ENCODE measurements at regions not wholly inside any gene's neighbourhood (a gene's known extent, or its start where the extent isn't known, plus 50 kb on each side); places are given as distances from the start of the nearest gene placed in this dataset.
A peak's percentile ranks its signal among the peaks of the same experiment; 100 is the strongest.
"Not testable (repeated sequence)": the region's sequence is repeated elsewhere in the genome, so short reads cannot be mapped to it uniquely, and the experiment has no call there.

DNA sequence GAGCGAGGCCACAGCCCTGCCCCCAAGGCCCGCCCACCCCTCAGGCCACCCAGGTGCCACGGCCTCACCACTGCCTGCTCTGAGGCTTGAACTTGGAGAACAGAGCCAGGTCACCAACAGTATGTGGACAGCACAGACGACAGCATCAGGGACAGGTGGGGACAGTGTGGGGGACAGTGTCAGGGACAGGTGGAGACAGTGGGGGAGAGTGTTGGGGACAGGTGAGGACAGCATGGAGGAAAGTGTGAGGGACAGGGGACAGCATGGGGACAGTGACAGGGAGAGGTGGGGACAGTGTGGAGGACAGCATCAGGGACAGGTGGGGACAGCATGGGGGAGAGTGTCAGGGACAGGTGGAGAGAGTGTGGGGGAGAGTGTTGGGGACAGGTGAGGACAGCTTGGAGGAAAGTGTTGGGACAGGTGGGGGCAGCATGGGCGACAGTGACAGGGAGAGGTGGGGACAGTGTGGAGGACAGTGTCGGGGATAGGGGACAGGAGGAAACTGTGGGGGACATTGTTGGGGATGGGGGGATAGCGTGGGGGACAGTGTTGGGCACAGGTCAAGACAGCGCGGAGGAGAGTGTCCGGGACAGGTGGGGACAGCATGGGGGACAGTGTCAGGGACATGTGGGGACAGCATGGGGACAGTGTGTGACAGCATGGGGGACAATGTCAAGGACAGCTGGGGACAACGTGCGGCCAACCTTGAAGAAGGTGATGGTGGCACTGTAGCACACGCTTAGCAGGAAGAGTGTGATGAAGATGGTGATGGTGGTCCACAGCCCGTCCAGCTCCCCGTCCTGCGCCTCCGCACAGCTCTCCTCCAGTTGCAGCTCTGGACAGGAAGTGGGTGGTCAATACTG is 114.9 kb downstream of the TMEM121 start:
- DNase-seq = no peak

DNA sequence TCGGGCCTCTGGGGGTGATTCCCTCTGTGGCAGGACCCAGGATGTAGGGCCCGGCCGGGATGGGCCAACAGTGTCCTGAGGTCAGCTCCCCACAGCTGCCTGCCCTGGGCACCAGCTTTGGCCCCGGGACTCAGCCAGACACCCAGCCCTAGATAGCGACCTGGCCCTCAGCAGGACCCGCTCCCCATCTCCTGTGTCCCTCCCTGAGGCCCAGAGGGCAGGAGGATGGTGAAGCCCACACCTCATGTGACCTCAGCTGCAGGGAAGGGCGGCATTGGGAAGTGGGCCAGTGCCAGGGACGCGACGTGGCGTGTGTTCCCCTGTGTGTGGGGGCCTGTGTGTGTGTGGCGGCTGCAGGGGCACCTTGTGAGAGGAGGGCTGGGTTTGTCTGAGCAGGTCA is 115.6 kb downstream of the TMEM121 start:
- DNase-seq = not testable (repeated sequence)

GRCh38 chr14:105642486-105642885 is 116.1 kb downstream of the TMEM121 start:
- DNase-seq = not testable (repeated sequence)

DNA sequence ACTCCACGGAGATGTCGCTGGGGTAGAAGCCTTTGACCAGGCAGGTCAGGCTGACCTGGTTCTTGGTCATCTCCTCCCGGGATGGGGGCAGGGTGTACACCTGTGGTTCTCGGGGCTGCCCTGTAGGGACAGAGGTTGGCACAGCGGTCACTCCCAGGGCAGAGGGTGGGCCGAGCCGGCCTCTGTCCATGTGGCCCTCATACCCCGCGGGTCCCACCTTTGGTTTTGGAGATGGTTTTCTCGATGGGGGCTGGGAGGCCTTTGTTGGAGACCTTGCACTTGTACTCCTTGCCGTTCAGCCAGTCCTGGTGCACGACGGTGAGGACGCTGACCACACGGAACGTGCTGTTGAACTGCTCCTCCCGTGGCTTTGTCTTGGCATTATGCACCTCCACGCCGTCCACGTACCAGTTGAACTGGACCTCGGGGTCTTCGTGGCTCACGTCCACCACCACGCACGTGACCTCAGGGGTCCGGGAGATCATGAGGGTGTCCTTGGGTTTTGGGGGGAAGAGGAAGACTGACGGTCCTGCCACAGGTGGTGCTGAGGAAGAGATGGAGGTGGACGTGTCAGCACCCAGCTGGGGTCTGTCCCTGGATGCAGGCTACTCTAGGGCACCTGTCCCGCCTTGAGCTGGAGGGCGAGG is 117.1 kb downstream of the TMEM121 start:
- not testable (repeated sequence) for DNase-seq

DNA sequence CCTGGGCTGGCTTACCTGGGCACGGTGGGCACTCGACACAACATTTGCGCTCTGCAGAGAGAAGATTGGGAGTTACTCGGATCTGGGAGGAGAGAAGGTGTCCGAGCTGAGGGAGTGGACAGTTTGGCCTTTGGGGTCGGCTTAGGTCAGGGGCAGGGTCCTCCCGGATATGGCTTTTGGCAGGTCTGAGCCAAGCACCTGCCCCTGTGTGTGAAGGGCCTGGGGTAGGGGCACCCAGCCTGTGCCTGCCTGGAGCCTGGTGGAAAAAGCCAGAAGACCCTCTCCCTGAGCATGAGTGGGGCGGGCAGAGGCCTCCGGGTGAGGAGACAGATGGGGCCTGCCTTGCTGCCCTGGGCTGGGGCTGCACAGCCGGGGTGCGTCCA is 117.7 kb downstream of the TMEM121 start:
- not testable (repeated sequence) for DNase-seq

- DNase-seq = not testable (repeated sequence)
Observed at GRCh38 chr14:105644457-105644856, 118.1 kb downstream of the TMEM121 start.

- not testable (repeated sequence) for DNase-seq
Observed at GRCh38 chr14:105644891-105645290, 118.5 kb downstream of the TMEM121 start.

- DNase-seq = not testable (repeated sequence)
Observed at GRCh38 chr14:105645389-105645788, 119.0 kb downstream of the TMEM121 start.

DNA sequence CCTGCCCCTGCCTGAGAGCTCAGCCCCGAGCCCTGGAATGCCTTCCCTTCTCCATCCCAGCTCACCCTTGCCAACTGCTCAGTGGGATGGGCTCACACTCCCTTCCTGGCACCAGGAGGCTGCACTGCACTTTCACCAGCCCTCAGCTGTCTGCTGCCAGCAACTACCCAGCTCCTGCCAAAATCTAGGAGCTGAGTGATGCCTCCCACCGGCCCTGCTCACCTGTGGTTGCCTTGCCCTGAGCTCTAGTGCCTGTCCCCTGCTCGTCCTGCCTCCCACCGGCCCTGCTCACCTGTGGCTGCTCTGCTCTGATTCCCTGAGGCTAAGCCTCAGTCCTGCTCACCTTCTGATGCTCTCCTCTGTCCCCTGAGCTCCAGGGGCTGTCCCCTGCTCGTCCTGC is 119.8 kb downstream of the TMEM121 start:
- no peak for DNase-seq

DNA sequence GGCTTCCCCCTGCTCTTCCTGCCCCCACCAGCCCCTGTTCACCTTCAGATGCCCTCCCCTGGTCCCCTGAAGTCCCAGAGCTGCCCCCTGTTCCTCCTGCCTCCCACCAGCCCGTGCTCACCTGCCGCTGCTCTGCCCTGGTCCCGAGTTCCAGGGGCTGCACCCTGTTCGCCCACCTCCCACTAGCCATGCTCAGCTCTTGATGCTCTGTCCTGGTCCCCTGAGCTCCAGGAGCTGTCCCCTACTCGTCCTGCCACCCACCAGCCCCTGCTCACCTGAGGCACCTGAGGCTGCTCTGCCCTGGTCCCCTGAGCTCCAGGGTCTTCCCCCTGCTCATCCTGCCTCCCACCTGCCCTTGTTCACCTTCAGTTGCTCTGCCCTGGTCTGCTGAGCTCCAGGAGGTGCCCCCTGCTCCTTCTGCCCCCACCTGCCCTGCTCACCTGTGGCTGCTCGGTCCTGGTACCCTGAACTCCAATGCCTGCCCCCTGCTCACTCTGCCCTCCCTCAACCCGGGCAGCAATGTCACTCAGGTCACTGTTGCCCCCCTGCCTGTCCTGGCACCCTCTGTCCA is 120.4 kb downstream of the TMEM121 start:
- DNase-seq = not testable (repeated sequence)

- not testable (repeated sequence) for DNase-seq
Observed at GRCh38 chr14:105647426-105647783, 121.0 kb downstream of the TMEM121 start.

DNA sequence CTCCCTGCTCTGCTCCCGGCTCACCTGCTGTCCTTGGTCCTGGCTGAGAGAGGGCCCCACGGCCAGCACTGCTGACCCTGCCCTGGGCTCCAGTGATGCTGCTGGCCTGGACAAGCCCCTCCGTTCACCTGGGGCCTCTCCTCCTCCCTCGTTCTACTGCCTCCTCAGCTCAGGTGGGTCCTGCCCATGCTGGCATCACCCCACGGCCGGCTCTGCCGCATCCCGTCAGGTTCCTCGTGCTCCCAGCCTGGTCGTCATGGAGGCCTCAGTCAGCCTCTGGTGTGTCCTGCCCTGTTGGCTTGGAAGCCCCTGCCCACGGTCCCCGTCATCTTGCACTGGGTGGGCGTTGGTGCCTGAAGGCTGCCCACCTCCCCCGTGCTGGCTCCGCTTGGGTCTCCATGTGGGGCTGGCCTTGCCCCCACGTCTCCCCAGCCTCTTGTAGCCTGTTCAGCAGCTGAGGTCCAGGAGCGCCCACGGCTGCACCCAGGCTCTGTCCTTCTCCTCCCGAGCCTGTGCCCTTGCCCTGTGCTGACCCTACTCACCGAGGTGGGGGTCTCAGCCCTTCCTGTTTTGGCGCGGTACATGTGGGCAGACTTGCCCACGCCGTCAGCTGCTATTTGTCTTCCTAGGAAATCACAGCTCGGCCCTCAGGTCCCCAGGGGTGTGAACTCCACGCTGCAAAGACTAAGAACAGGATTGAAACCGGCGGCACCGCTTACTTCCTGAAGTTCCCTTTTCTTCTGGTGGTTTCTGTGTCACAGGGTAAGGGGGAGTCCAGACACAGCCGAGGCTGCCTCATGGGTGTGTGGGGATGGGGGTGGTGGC is 121.6 kb downstream of the TMEM121 start:
- no peak for DNase-seq

DNA sequence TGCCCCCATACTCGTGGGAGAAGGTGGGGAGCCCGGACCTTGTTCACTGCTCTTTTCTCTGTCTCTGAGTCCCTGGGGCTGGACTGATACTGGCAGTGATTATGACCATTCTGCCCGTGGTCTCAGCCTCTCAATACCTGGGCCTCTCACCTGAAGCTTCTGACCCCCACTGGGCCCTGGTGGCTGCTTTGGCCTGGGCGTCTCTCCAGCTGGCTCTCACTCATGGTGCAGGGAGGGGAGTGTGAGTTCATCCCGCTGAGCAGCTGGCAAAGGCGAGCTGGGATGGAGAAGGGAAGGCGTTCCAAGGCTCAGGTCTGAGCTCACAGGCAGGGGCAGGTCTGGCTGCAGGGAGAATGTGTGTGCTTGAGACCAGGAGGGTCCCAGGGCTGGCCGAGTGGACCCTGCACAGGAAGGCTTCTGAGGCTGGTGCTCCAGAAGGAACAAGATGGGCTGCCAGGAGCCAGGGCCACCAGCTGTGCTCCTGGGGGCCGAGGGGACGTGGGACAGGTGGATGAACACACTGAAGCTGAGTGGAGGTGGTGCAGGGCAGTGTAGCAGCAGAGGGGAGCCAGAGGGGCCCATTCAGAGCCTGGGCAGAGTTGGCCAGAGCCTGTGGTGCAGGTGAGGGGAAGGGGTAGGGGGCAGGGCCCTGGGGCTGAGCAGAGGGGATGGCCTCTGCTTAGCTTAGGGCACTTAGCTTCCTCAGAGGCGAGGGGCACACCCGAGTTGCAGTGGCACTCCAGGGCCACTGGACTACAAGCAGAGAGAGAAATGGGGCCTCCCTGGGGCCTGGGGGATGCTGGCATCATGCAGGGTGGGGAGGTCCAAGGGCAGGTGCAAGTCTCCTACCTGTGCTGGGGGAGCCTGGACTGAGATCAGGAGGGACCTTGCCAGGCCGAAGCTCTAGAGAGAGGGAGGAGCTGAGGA is 122.5 kb downstream of the TMEM121 start:
- DNase-seq = not testable (repeated sequence)

DNA sequence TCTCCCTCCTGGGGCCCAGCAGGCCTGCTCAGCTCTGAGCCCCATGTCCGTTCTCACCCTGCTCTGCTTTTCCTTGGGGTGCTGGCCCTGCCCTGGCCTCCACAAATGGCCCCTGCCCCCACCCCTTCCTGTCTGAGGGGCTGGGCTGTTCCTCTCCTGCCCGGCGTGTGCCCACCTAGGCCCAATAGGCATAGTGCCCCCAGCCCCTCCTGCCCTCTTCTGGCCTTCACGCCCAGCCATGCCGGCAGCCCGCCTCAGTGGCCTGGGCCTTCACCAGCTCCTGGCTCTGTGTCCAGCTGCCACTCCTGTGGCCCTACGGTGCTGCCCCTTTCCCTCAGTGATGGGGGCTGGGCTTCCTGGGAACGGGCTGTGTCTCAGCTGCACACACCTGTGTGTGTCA is 125.9 kb downstream of the TMEM121 start:
- not testable (repeated sequence) for DNase-seq

DNA sequence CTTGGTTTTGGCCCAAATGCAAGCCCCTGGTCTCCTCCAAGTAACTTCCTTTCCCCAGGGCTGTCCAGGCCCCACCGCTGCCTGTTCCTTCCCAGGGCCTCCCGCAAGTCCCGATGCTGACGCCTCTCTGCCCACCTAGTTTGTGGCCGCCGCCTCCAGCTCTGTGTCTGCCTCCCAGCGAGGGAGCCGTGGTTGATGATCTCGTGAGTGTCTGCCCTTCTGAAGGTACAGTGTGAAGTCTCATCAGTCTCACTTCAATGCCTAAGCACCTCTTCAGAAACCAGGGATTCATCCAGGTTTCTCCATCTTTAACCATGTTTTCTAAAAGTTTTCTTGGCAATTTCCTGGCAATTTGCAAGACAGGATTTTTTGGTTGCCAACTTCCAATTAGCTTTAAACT is 127.5 kb downstream of the TMEM121 start:
- not testable (repeated sequence) for DNase-seq

DNA sequence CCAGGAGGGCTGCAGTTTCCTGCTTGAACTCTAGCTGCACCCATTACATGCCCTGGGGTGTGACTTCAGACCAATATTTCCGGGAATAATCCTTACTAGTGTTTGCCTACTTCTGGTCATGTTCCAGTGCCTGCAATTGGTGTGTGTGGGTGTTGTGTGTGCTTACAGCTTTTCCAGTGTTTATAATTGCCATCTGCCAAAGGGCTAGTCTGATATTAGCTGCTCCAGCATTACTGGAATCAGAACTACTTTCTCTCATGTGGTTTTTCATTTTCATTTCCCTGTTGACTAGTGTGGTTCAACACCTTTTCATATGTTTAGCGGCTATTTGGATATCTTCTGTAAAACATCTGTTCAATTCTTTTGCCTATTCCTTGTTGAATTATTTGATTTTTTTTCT is 132.9 kb downstream of the TMEM121 start:
- peak; percentile 19 for DNase-seq

- DNase-seq = no peak
Observed at GRCh38 chr14:105659935-105660527, 133.6 kb downstream of the TMEM121 start.

DNA sequence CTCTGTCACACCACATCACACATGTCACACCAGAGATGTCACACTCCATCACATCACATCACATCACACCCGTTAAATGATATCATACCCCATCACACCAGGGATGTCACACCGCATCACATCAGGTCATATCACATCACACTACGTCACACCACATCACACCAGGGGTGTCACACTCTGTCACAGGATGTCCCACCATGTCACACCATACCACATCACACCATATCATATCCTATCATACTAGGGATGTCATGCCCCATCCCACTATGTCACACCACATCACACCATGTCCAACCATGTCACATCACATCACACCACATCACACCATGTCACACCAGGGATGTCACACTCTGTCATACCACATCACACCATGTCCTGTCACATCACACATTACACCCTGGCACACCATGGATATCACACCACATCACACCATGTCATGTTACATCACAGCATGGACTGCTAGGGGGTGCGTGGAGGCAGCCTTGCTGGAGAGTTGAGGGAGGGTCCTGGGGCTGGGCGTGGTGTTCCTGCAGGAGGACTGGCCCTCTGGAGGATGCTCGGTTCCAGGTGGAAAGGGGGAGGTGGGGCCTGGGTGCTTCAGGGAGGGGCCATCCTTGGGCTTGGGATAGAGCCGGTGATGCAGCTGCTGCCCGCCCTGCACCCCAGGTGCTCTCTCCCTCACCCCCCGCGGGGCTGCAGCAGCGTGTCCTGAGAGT is 134.6 kb downstream of the TMEM121 start:
- no peak for DNase-seq

GRCh38 chr14:105662043-105662442 is 135.7 kb downstream of the TMEM121 start:
- DNase-seq = not testable (repeated sequence)

DNA sequence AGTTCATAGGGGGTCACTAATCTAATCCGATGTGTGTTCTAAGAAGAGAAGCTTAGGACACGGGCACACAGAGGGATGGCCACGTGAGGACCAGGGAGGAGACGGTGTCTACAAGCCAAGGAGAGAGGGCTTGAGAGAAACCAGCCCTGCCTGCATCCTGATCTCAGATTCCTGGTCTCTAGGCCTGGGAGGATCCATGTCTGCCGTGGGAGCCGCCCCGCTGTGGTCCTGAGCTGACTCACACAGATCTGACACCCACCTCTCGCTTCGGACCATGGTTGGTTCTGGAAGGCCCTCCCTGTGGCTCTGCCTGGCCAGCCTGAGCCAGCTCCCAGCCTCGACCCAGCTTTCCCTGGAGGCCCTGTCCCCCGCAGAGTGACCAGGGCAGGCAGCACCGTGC is 136.2 kb downstream of the TMEM121 start:
- DNase-seq = not testable (repeated sequence)

- not testable (repeated sequence) for DNase-seq
Observed at GRCh38 chr14:105663323-105663722, 136.9 kb downstream of the TMEM121 start.
